Prostate gland (tissue), 2 donors: ENCODE measurements at regions not wholly inside any gene's neighbourhood (a gene's known extent, or its start where the extent isn't known, plus 50 kb on each side); places are given as distances from the start of the nearest gene placed in this dataset.

Experiments used
- DNase-seq: peaks from one replicate; pipeline ENCODE4 v3.0.0-alpha.2; 2019; ENCODE audit warnings: low spot score
- H3K27ac ChIP-seq, 2 donors: fragments of 200-600 bp; sonication (generic); 2 replicates each; pipeline ENCODE4 v1.5.1; 2017 to 2019
- H3K27me3 ChIP-seq: fragments of 200-600 bp; sonication (generic); replicated peaks from 2 replicates; pipeline ENCODE4 v1.5.1; 2019; ENCODE audit not compliant: insufficient read depth
- H3K36me3 ChIP-seq, 2 donors: fragments of 200-600 bp; sonication (generic); 1 replicate in 1 of 2; 2 replicates in 1 of 2; pipeline versions ENCODE4 v1.5.1 to v1.8.1; 2017 to 2019
- H3K4me1 ChIP-seq: fragments of 200-600 bp; sonication (generic); replicated peaks from 2 replicates; pipeline ENCODE4 v1.5.1; 2019
- H3K4me3 ChIP-seq, 2 donors: fragments of 200-600 bp; sonication (generic); 2 replicates each; pipeline ENCODE4 v1.5.1; 2017 to 2019
- H3K9me3 ChIP-seq: fragments of 200-600 bp; sonication (generic); 2 replicates; pipeline ENCODE4 v1.5.1; 2017
- CTCF ChIP-seq, 4 experiments: fragments of 200-600 bp in 2 of 4; fragments of 450-650 bp in 2 of 4; sonication (generic) in 2 of 4; IDR thresholded peaks; 1 replicate in 3 of 4; 2 replicates in 1 of 4; pipeline ENCODE4 v1.5.1; 2016 to 2019; ENCODE audit warnings: antibody characterized with exemption in 4 of 4, mild to moderate bottlenecking in 2 of 4, moderate library complexity in 2 of 4
- POLR2A ChIP-seq: fragments of 450-650 bp; IDR thresholded peaks from one replicate; pipeline ENCODE4 v1.6.1; 2016; ENCODE audit warnings: antibody characterized with exemption, mild to moderate bottlenecking
- POLR2AphosphoS5 ChIP-seq: sonication (generic); formaldehyde crosslinking; IDR thresholded peaks from one replicate; pipeline ENCODE4 v1.6.1; 2017; ENCODE audit warnings: antibody characterized with exemption
- WGBS: methylation state at CpG from one replicate; pipeline ENCODE4 v1.1.5; 2018; 5-methylcytosine and 5-hydroxymethylcytosine counted together
- intact Hi-C: fragments of 100-400 bp; cut with DNase I; formaldehyde crosslinking; loops from one replicate; pipeline ENCODE4 v1.14.2; 2022

- no peaks in the 10 kb centered on the region for H3K9me3 ChIP-seq
- H3K4me3 ChIP-seq: no peak overlapping the region
- no peaks in the 10 kb centered on the region for H3K36me3 ChIP-seq
- no peak for DNase-seq
- TF ChIP-seq POLR2A (no peak), CTCF (IDR thresholded peaks at IDR 0.05) (no peak), POLR2AphosphoS5 (no peak)
- no peak overlapping the region for H3K27ac ChIP-seq
- 84% methylated on average over 1 of the region's 1 CpG for WGBS
- intact Hi-C loops: loop anchor here (5.0 kb wide), 1 partner anchor 120 kb away; no protein-coding TSS in a partner anchor
- H3K27me3 ChIP-seq: no peaks in the 10 kb centered on the region
- no peaks in the 10 kb centered on the region for H3K4me1 ChIP-seq
These were observed 124.3 kb upstream of the CDYL start for GRCh38 chr6:4651831-4652467.

GRCh38 chr6:4649728-4650127 lies 126.5 kb upstream of the CDYL start:
- intact Hi-C loops: loop anchor here (5.0 kb wide), 1 partner anchor 123 kb away; no protein-coding TSS in a partner anchor
- 75% methylated on average over 3 of the region's 3 CpGs for WGBS
- DNase-seq: no peak

DNA sequence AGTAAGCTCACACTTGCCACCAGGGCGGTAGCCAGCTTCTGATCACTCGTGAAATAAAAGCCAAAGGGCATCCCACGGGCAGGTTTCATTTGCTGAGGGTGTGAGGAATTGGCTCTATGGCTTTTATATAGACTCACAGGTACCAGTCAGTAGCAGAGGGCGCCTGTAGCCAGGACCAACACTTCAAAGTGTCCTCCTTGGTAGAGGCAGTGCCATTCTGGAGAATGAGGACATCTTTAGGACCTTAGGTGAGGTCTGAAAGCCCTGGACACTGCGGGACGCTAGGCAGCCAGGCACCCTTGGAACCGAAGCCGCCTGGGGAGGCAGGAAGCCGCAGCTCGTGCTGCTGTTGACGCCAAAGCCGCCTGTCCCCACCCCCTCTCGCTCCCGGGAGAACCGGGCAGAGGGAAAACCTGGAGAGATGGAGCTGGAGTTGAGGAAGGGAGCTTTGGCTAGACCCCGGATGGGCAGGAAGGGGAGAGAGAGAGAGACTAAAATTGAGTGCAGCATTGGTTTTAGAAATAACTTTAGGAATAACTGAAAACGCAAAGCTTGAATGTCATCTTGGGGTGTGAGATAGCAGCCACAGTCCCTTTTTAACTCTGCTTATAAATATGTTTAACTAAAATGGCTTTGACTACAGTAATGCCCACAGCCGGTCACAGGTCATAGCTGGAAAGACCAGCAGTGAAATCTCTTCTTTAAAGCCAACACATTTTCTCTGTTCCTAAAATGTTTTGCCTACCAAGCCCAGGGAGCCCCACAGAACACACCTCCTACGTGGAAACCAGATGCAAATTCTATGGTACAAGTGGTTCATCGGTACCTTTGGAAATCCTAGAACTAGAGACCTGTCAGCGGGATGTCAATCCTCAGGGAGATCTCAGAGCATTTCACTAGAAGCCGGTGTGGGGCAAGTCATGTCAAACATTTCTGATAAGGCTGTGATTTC lies 128.5 kb upstream of the CDYL start:
- no peaks in the 10 kb centered on the region for H3K36me3 ChIP-seq
- TF ChIP-seq POLR2A (peak; percentile 16), POLR2AphosphoS5 (peak; percentile 85), CTCF (IDR thresholded peaks at IDR 0.05) (no peak)
- H3K4me3 ChIP-seq: peak overlapping the region in 1 of 2 donors; percentile 11
- H3K9me3 ChIP-seq: no peaks in the 10 kb centered on the region
- WGBS: 21% methylated on average over 22 of the region's 22 CpGs
- H3K27ac ChIP-seq: no peak overlapping the region
- no peaks in the 10 kb centered on the region for H3K4me1 ChIP-seq
- peak; percentile 61 for DNase-seq
- intact Hi-C loops: no loop called here
- H3K27me3 ChIP-seq: no peaks in the 10 kb centered on the region

More at GRCh38 chr6:4649728-4650127, 126.5 kb upstream of the CDYL start:
- Histone ChIP-seq H3K27ac (no peak overlapping the region), H3K4me1 (no peaks in the 10 kb centered on the region), H3K27me3 (no peaks in the 10 kb centered on the region), H3K9me3 (no peaks in the 10 kb centered on the region), H3K4me3 (no peak overlapping the region), H3K36me3 (no peaks in the 10 kb centered on the region)
- TF ChIP-seq POLR2A (no peak), CTCF (IDR thresholded peaks at IDR 0.05) (no peak), POLR2AphosphoS5 (no peak)

- no peak overlapping the region for H3K4me3 ChIP-seq
- H3K27me3 ChIP-seq: no peaks in the 10 kb centered on the region
- TF ChIP-seq POLR2A (no peak), CTCF (IDR thresholded peaks at IDR 0.05) (no peak), POLR2AphosphoS5 (no peak)
- no peaks in the 10 kb centered on the region for H3K9me3 ChIP-seq
- H3K4me1 ChIP-seq: no peaks in the 10 kb centered on the region
- intact Hi-C loops: no loop called here
- no peak overlapping the region for H3K27ac ChIP-seq
- WGBS: 68% methylated on average over 5 of the region's 5 CpGs
- DNase-seq: no peak
- no peaks in the 10 kb centered on the region for H3K36me3 ChIP-seq
These were observed 130.4 kb upstream of the CDYL start for GRCh38 chr6:4645713-4646360.
